ENCODE measurements at regions not wholly inside any gene's neighbourhood (a gene's known extent, or its start where the extent isn't known, plus 50 kb on each side); places are given as distances from the start of the nearest gene placed in this dataset.

DNA sequence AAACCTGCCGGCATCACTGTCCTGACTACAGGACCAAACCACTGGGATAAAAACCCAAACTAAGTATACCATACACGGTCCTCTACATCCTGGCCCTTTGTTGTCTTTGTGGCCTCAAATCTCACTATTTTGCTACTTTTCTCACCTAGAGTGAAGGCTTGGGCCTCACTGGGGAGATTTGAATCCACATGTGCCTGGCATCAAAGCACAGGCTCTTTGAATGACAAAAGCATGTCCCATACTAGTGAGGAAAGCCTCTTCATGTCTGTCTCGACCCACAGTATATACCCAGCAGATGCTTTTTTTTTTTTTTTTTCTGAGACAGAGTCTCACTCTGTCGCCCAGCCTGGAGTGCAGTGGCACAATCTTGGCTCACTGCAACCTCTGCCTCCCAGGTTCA is 72.5 kb upstream of the DRD2 start:
- no peak for TF ChIP-seq EZH2phosphoT487 (IDR thresholded peaks at IDR 0.05; ENCODE audit: insufficient read depth, low read depth)
- TF ChIP-seq EZH2 (IDR thresholded peaks at IDR 0.05; ENCODE audit: insufficient read depth, poor library complexity, severe bottlenecking) = no peak

Data from GM23248 (cell line).